Frontal cortex (tissue), 3 donors: ENCODE measurements at regions not wholly inside any gene's neighbourhood (a gene's known extent, or its start where the extent isn't known, plus 50 kb on each side); places are given as distances from the start of the nearest gene placed in this dataset.
"Not testable (repeated sequence)": the region's sequence is repeated elsewhere in the genome, so short reads cannot be mapped to it uniquely, and the experiment has no call there.

Experiments
- DNase-seq, 2 donors: peaks; one replicate each; pipeline ENCODE4 v3.0.0; 2012; ENCODE audit warnings: low spot score in 2 of 2
- FAIRE-seq: peaks from 2 replicates; lab custom pipeline; 2012; peaks lifted over from hg19 to GRCh38; lab: Jason Lieb, UNC
- donor health status: control.
- donor health status: control.
- donor health status: control.

- DNase-seq (no peak), FAIRE-seq (no peak)
These were observed 95.0 kb upstream of the SERBP1 start for GRCh38 chr1:67525053-67525760.

- DNase-seq, result no peak
- no peak for FAIRE-seq
These were observed 97.9 kb upstream of the SERBP1 start for GRCh38 chr1:67528141-67528540.

GRCh38 chr1:67530071-67530470 lies 99.9 kb upstream of the SERBP1 start:
- FAIRE-seq (no peak), DNase-seq (no peak)

GRCh38 chr1:67532452-67533216 lies 102.4 kb upstream of the SERBP1 start:
- no peak for FAIRE-seq
- peak; percentile 34 to 70 for DNase-seq

DNA sequence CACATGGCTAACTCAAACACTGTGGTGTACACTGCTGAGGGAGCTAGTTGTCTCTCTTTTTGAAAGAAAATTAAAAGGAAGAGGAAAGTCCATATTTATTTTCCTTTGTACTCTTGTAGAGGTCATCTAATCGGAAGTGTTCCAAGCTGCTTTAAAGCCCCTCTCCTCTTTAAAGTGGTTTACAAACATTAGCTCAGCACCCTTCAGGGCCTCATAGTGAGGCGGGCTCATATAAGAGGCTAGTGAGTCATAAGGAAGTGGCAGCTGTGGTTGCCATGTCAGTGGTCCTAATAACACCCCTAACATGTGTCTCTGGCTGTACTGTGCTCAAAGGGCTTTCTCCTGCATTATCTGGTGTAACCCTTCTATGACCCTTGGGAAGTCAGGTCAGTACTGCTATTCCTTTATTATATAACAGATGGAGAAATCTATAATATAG lies 104.4 kb upstream of the SERBP1 start:
- DNase-seq (no peak), FAIRE-seq (no peak)

DNA sequence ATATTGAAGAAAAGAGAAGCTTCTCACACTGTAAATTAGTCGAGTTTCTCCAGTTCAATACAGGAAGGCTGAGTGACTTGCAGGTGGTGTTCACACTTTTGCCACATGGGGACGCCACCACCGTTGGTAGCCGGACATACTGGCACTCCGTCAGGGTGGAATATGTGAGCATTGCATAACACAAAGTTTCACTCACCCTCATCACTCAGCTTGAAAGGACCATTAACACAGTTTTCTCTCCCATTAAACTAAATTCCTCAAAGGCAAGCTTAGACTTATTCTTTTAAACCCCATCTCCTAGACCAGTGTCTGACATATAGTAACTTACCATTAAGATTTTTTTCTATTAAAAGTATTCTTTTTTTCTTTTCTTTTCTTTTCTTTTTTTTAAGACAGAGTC lies 105.3 kb upstream of the SERBP1 start:
- FAIRE-seq, result no peak
- DNase-seq, result peak; percentile 13 to 36

GRCh38 chr1:67536957-67537666 lies 106.9 kb upstream of the SERBP1 start:
- no peak for DNase-seq
- FAIRE-seq, result no peak

GRCh38 chr1:67537667-67538018 lies 107.4 kb upstream of the SERBP1 start:
- FAIRE-seq, result no peak
- DNase-seq, result no peak

GRCh38 chr1:67540025-67540732 lies 110.0 kb upstream of the SERBP1 start:
- FAIRE-seq, result no peak

GRCh38 chr1:67540733-67541125 lies 110.5 kb upstream of the SERBP1 start:
- FAIRE-seq, result no peak
- no peak for DNase-seq

More at GRCh38 chr1:67540025-67540732, 110.0 kb upstream of the SERBP1 start:
- DNase-seq, result no peak

GRCh38 chr1:67542747-67543146 lies 112.5 kb upstream of the SERBP1 start:
- FAIRE-seq, result no peak

GRCh38 chr1:67544921-67545320 lies 114.7 kb upstream of the SERBP1 start:
- FAIRE-seq (no peak), DNase-seq (no peak)

More at GRCh38 chr1:67542747-67543146, 112.5 kb upstream of the SERBP1 start:
- no peak for DNase-seq

DNA sequence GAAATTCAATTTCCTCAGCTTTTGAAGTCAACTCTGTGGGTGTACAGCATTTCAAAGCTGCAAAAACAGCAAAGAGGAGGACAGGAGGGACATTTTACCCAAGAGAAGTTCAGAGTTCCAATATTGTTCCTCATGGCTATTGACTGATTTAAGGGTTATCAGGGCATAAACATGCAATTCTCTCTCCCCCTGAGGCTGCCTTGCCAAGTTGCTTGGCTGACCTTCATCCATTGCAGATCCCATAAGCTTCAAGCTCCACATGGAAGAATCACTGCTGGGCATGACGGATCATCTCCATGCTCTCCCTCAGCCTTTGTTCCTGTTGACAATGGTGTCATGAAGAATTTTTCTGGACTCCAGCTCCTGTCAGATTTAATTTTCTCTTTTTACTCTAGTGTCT lies 115.2 kb upstream of the SERBP1 start:
- DNase-seq (no peak), FAIRE-seq (no peak)

GRCh38 chr1:67551375-67551774 lies 121.2 kb upstream of the SERBP1 start:
- FAIRE-seq, result no peak
- no peak for DNase-seq

GRCh38 chr1:67552336-67552759 lies 122.1 kb upstream of the SERBP1 start:
- DNase-seq, result no peak
- no peak for FAIRE-seq

- not testable (repeated sequence) for FAIRE-seq, DNase-seq
These were observed 124.0 kb upstream of the SERBP1 start for GRCh38 chr1:67554204-67554603.

DNA sequence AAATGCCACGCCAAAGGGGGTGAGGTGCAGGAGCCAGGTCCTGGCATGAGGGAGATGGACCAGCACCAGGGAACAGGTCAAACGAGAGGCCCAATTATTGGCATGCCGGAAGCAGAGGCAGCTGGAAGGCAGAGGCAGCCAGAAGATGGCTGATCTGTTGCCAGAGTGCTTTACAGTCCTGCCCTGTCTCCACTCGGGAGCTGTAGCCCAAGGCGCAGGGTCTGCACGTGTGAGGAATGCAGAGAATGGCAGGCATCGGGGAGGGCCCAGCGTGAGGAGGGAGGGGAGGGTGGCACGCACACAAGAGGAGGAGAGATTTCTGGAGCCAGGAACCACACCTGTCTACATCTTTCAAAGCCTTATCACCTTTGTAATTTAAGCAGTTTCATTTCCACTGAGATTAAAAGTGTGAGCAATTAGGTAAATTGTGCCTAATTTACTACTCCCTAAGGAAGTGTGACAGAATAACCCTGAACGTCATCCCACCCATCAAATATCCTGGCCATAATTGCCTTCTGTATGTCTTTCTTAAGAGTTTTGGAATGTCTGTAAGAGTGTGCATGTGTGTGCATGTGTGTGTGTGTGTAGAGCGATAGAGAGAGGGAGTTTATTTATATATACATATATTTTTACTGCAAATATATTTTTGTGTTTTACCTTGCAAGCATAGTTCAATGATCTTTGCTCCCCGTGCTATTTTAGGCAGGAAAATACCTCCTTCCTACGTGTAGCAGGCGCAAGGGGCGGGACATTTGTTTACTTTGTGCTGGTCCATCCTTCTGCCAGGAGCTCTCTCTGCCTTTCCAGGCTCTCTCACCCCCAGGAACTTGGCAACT lies 125.5 kb upstream of the SERBP1 start:
- FAIRE-seq (no peak), DNase-seq (no peak)

- DNase-seq (no peak), FAIRE-seq (no peak)
These were observed 126.2 kb upstream of the SERBP1 start for GRCh38 chr1:67556297-67556900.
